ENCODE measurements at regions not wholly inside any gene's neighbourhood (a gene's known extent, or its start where the extent isn't known, plus 50 kb on each side); places are given as distances from the start of the nearest gene placed in this dataset.
A peak's percentile ranks its signal among the peaks of the same experiment; 100 is the strongest.
"Not testable (repeated sequence)": the region's sequence is repeated elsewhere in the genome, so short reads cannot be mapped to it uniquely, and the experiment has no call there.

- Mint-ChIP-seq H3K4me3 (peak overlapping the region; percentile 88), H3K27ac (ENCODE audit: low read depth) (peak overlapping the region; percentile 100)
- DNase-seq (ENCODE audit: low spot score in 2 of 2), result not testable (repeated sequence)
These were observed 51.5 kb downstream of the PPIAL4A start for GRCh38 chr1:120941066-120941465.

DNA sequence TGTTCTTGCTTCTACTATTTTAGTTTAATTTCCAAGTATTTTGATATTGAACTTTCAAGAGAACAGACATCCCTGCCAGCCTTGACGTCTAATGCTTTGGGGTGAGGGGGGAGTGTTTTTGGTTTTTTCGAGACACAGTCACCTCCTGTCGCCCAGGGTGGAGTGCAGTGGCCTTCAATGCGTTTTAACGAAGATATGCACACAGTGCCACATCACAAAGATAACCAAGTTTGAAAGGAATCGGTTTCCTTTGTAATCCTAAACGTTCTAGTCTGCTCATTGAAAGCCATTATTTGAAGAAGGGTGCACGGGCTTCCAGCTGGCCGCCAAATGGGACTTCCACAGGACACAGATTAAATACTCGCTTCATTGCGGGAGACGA is 52.3 kb downstream of the PPIAL4A start:
- Mint-ChIP-seq H3K36me3 (ENCODE audit: insufficient read depth) (peaks cover 19% of the 10 kb centered on the region), H3K4me3 (peak overlapping the region; percentile 88), H3K4me1 (peaks cover 17% of the 10 kb centered on the region), H3K27ac (ENCODE audit: low read depth) (peak overlapping the region; percentile 100)
- not testable (repeated sequence) for H3K9me3 Mint-ChIP-seq, H3K27me3 Mint-ChIP-seq
- peak in 1 of 2 donors; percentile 15 for DNase-seq (ENCODE audit: low spot score in 2 of 2)
- ATAC-seq (replicated peaks; ENCODE audit: extremely low read depth, poor library complexity, severe bottlenecking), result peak; percentile 44

More at GRCh38 chr1:120941066-120941465, 51.5 kb downstream of the PPIAL4A start:
- Mint-ChIP-seq H3K36me3 (ENCODE audit: insufficient read depth) (peaks cover 19% of the 10 kb centered on the region), H3K4me1 (peaks cover 17% of the 10 kb centered on the region)
- not testable (repeated sequence) for H3K27me3 Mint-ChIP-seq; H3K9me3 Mint-ChIP-seq; ATAC-seq (replicated peaks; ENCODE audit: extremely low read depth, poor library complexity, severe bottlenecking)

GRCh38 chr1:120942218-120942944 is 52.8 kb downstream of the PPIAL4A start:
- DNase-seq (ENCODE audit: low spot score in 2 of 2) (peak; percentile 69 to 79), ATAC-seq (replicated peaks; ENCODE audit: extremely low read depth, poor library complexity, severe bottlenecking) (peak; percentile 74)
- Mint-ChIP-seq H3K4me3 (peak overlapping the region; percentile 88), H3K27ac (ENCODE audit: low read depth) (peak overlapping the region; percentile 100), H3K36me3 (ENCODE audit: insufficient read depth) (peaks cover 19% of the 10 kb centered on the region), H3K4me1 (peaks cover 17% of the 10 kb centered on the region)
- not testable (repeated sequence) for H3K9me3 Mint-ChIP-seq, H3K27me3 Mint-ChIP-seq

DNA sequence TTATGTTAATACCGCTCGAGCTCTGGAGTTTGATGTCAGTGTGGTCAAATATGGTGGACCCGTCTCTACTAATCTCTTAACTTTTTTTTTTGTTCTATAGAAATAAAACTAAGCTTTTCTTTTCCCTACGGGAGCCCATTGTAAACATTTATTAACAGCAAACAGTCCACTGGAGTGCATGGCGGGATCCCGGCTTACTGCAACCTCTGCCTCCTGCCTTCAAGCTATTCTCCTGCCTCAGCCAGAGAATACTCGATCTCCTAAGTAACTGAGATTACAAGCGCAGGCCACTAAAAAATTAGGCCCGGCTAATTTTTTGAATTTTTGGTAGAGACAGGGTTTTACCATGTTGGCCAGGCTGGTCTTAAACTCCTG is 53.4 kb downstream of the PPIAL4A start:
- Mint-ChIP-seq H3K27ac (ENCODE audit: low read depth) (peak overlapping the region; percentile 100), H3K4me1 (peaks cover 19% of the 10 kb centered on the region)
- not testable (repeated sequence) for H3K9me3 Mint-ChIP-seq

GRCh38 chr1:120944691-120945090 is 55.1 kb downstream of the PPIAL4A start:
- ATAC-seq (replicated peaks; ENCODE audit: extremely low read depth, poor library complexity, severe bottlenecking); H3K27ac Mint-ChIP-seq (ENCODE audit: low read depth); DNase-seq (ENCODE audit: low spot score in 2 of 2); H3K27me3 Mint-ChIP-seq; H3K4me3 Mint-ChIP-seq; H3K9me3 Mint-ChIP-seq: not testable (repeated sequence)
- H3K36me3 Mint-ChIP-seq (ENCODE audit: insufficient read depth), result peaks cover 19% of the 10 kb centered on the region
- H3K4me1 Mint-ChIP-seq, result peaks cover 24% of the 10 kb centered on the region

More for the DNA sequence above, 53.4 kb downstream of the PPIAL4A start:
- H3K4me3 Mint-ChIP-seq, result peak overlapping the region; percentile 88
- not testable (repeated sequence) for DNase-seq (ENCODE audit: low spot score in 2 of 2); H3K27me3 Mint-ChIP-seq; ATAC-seq (replicated peaks; ENCODE audit: extremely low read depth, poor library complexity, severe bottlenecking)
- peaks cover 18% of the 10 kb centered on the region for H3K36me3 Mint-ChIP-seq (ENCODE audit: insufficient read depth)

GRCh38 chr1:120945122-120945521 is 55.6 kb downstream of the PPIAL4A start:
- H3K27me3 Mint-ChIP-seq; DNase-seq (ENCODE audit: low spot score in 2 of 2); ATAC-seq (replicated peaks; ENCODE audit: extremely low read depth, poor library complexity, severe bottlenecking); H3K27ac Mint-ChIP-seq (ENCODE audit: low read depth); H3K9me3 Mint-ChIP-seq; H3K4me3 Mint-ChIP-seq: not testable (repeated sequence)
- peaks cover 24% of the 10 kb centered on the region for H3K4me1 Mint-ChIP-seq
- peaks cover 19% of the 10 kb centered on the region for H3K36me3 Mint-ChIP-seq (ENCODE audit: insufficient read depth)

GRCh38 chr1:120947114-120947513 is 57.5 kb downstream of the PPIAL4A start:
- not testable (repeated sequence) for DNase-seq (ENCODE audit: low spot score in 2 of 2); H3K27me3 Mint-ChIP-seq; ATAC-seq (replicated peaks; ENCODE audit: extremely low read depth, poor library complexity, severe bottlenecking); H3K9me3 Mint-ChIP-seq; H3K4me3 Mint-ChIP-seq
- peaks cover 13% of the 10 kb centered on the region for H3K4me1 Mint-ChIP-seq
- H3K27ac Mint-ChIP-seq (ENCODE audit: low read depth), result peak overlapping the region; percentile 46
- H3K36me3 Mint-ChIP-seq (ENCODE audit: insufficient read depth), result peaks cover 16% of the 10 kb centered on the region

DNA sequence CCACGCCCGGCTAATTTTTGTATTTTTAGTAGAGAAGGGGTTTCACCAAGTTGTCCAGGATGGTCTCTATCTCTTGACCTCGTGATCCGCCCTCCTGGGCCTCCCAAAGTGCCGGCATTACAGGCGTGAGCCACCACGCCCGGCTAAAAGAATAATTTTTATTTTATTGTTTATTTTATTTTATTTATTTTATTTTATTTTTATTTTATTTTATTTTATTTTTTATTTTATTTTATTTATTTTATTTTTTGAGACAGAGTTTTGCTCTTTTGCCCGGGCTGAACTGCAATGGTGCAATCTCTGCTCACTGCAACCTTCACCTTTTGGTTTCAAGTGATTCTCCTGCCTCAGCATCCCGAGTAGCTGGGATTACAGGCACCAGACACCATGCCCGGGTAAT is 60.2 kb downstream of the PPIAL4A start:
- not testable (repeated sequence) for ATAC-seq (replicated peaks; ENCODE audit: extremely low read depth, poor library complexity, severe bottlenecking); H3K27ac Mint-ChIP-seq (ENCODE audit: low read depth); H3K4me1 Mint-ChIP-seq; H3K4me3 Mint-ChIP-seq; H3K9me3 Mint-ChIP-seq; DNase-seq (ENCODE audit: low spot score in 2 of 2); H3K27me3 Mint-ChIP-seq
- H3K36me3 Mint-ChIP-seq (ENCODE audit: insufficient read depth), result peaks cover 12% of the 10 kb centered on the region

- not testable (repeated sequence) for H3K9me3 Mint-ChIP-seq; DNase-seq (ENCODE audit: low spot score in 2 of 2); H3K27me3 Mint-ChIP-seq; H3K27ac Mint-ChIP-seq (ENCODE audit: low read depth); H3K4me1 Mint-ChIP-seq; H3K4me3 Mint-ChIP-seq; ATAC-seq (replicated peaks; ENCODE audit: extremely low read depth, poor library complexity, severe bottlenecking)
- H3K36me3 Mint-ChIP-seq (ENCODE audit: insufficient read depth), result peaks cover 11% of the 10 kb centered on the region
These were observed 61.1 kb downstream of the PPIAL4A start for GRCh38 chr1:120950633-120951032.

- not testable (repeated sequence) for H3K27me3 Mint-ChIP-seq; DNase-seq (ENCODE audit: low spot score in 2 of 2); H3K9me3 Mint-ChIP-seq; ATAC-seq (replicated peaks; ENCODE audit: extremely low read depth, poor library complexity, severe bottlenecking); H3K4me3 Mint-ChIP-seq; H3K27ac Mint-ChIP-seq (ENCODE audit: low read depth)
- H3K36me3 Mint-ChIP-seq (ENCODE audit: insufficient read depth), result peaks cover 11% of the 10 kb centered on the region
- H3K4me1 Mint-ChIP-seq, result peaks cover 11% of the 10 kb centered on the region
These were observed 61.5 kb downstream of the PPIAL4A start for GRCh38 chr1:120951100-120951499.

GRCh38 chr1:120952207-120952870 is 62.8 kb downstream of the PPIAL4A start:
- ATAC-seq (replicated peaks; ENCODE audit: extremely low read depth, poor library complexity, severe bottlenecking); H3K4me3 Mint-ChIP-seq; H3K9me3 Mint-ChIP-seq; H3K27ac Mint-ChIP-seq (ENCODE audit: low read depth); DNase-seq (ENCODE audit: low spot score in 2 of 2); H3K27me3 Mint-ChIP-seq: not testable (repeated sequence)
- peaks cover 11% of the 10 kb centered on the region for H3K36me3 Mint-ChIP-seq (ENCODE audit: insufficient read depth)
- peaks cover 19% of the 10 kb centered on the region for H3K4me1 Mint-ChIP-seq

DNA sequence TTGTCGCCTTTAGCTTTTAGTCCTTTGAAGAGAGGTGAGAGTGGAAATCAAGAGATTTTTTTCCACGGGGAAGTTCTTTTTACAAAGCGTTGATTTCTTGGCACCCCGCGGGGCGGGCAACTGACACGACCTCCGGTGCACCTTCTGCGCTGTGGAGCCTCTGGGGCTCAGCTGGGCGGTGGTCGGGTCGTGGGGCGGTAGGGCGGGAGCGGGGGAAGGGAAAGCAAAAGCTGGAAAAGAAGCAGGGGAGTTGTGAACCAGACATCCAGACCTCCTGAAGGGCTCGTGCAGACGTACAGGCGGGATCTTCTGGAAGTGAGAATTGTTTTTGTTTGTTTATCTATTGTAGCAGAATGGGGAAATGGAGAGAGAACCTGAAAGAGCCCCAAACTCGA is 63.3 kb downstream of the PPIAL4A start:
- Mint-ChIP-seq H3K36me3 (ENCODE audit: insufficient read depth) (peaks cover 10% of the 10 kb centered on the region), H3K4me1 (peaks cover 17% of the 10 kb centered on the region)
- not testable (repeated sequence) for ATAC-seq (replicated peaks; ENCODE audit: extremely low read depth, poor library complexity, severe bottlenecking); H3K4me3 Mint-ChIP-seq; H3K27ac Mint-ChIP-seq (ENCODE audit: low read depth); H3K27me3 Mint-ChIP-seq; H3K9me3 Mint-ChIP-seq; DNase-seq (ENCODE audit: low spot score in 2 of 2)

- DNase-seq (ENCODE audit: low spot score in 2 of 2) (no peak), ATAC-seq (replicated peaks; ENCODE audit: extremely low read depth, poor library complexity, severe bottlenecking) (no peak)
- Mint-ChIP-seq H3K9me3 (no peaks in the 10 kb centered on the region), H3K36me3 (ENCODE audit: insufficient read depth) (peaks cover 7% of the 10 kb centered on the region), H3K27me3 (no peaks in the 10 kb centered on the region), H3K4me1 (peaks cover 12% of the 10 kb centered on the region), H3K27ac (ENCODE audit: low read depth) (no peak overlapping the region), H3K4me3 (no peak overlapping the region)
These were observed 65.2 kb downstream of the PPIAL4A start for GRCh38 chr1:120954736-120955135.
